Stromal cell of bone marrow (primary cell): ENCODE measurements at regions not wholly inside any gene's neighbourhood (a gene's known extent, or its start where the extent isn't known, plus 50 kb on each side); places are given as distances from the start of the nearest gene placed in this dataset.

ENCODE experiments used
- DNase-seq: peaks from one replicate; pipeline ENCODE4 v3.0.0-alpha.2; 2012; ENCODE audit warnings: low read depth

GRCh38 chr1:4960782-4961475 lies 306.5 kb downstream of the AJAP1 start:
- no peak for DNase-seq

- no peak for DNase-seq
Measured at GRCh38 chr1:4960336-4960735, 305.9 kb downstream of the AJAP1 start.

GRCh38 chr1:4959216-4959615 lies 304.8 kb downstream of the AJAP1 start:
- no peak for DNase-seq

GRCh38 chr1:4957027-4957426 lies 302.6 kb downstream of the AJAP1 start:
- no peak for DNase-seq

GRCh38 chr1:4954392-4954791 lies 300.0 kb downstream of the AJAP1 start:
- no peak for DNase-seq

GRCh38 chr1:4951601-4952000 lies 297.2 kb downstream of the AJAP1 start:
- no peak for DNase-seq

DNA sequence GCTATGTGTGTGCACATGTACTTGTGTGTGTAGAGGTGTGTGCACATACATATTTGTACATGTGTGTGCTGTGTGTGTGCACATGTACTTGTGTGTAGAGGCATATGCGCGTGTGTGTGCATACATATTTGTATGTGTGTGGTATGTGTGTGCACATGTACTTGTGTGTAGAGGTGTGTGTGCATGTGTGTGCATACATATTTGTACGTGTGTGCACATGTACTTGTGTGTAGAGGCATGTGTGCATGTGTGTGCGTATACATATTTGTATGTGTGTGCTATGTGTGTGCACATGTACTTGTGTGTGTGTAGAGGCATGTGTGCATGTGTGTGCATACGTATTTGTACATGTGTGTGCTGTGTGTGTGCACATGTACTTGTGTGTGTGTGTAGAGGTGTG lies 291.9 kb downstream of the AJAP1 start:
- no peak for DNase-seq

GRCh38 chr1:4944911-4945310 lies 290.5 kb downstream of the AJAP1 start:
- DNase-seq = no peak

DNA sequence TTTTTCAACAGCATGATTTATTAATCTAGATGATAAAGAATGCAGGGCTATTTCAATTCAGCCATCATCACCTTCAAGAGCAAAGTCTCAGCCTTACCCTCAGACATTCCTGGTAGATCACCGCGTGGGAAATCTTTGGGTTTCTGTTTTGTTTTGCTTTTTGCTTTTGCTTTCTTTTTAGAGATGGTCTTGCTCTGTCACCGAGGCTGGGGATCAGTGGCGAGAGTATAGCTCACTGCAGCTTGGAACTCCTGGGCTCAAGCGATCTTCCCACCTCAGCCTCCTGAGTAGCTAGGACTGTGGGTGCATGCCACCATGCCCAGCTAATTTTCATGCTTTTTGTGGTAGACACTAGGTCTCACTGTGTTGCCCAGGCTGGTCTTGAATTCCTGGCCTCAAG lies 289.7 kb downstream of the AJAP1 start:
- DNase-seq = no peak

GRCh38 chr1:4939266-4939665 lies 284.9 kb downstream of the AJAP1 start:
- no peak for DNase-seq

DNA sequence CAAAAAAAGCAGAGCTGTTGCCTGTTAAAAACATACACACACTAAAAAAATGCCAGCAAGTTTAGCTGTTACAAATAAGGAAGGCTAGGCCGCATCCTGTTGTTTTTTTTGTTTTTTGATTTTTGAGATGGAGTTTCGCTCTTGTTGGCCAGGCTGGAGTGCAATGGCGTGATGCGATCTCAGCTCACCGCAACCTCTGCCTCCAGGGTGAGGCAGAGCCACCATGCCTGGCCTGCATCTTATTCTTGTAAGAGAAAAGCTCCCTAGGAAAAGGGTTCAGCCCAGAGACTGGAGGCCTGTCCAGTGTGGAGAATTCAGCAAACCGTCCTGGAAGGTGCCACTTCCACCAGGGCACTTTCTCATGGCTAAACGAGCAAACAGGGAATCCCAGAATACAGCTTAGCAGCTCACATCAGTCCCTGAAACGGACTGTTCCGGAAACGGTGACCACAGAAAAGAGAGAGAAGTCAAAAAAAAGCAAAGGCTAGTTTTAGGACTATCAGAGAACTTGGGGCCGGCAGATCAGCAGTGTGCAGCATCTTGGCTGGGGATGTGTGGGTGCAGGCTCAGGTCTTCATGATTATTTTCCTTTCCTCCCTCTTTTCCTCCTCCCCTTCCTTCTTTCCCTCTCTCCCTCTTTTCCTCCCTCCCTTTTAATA lies 283.6 kb downstream of the AJAP1 start:
- DNase-seq = no peak

GRCh38 chr1:4935807-4936206 lies 281.4 kb downstream of the AJAP1 start:
- no peak for DNase-seq

DNA sequence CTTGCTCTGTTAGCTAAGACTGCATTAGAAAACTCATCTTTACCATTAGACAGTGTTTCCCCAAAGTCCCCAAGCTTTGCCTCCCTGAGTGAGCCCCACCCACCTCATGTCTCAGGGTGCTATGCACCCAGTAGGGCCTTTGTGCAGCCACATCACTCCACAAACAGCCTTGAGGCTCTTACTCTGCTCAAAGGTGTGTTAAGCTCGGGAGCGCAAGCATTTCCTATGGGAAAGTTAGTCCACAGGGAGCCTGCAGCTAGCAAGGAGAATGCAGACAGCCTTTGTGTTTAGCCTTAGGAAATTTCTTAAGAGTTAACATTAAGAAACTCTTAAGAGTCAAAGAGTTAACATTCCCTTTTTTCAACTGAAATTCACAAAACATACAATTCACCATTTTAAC lies 278.8 kb downstream of the AJAP1 start:
- no peak for DNase-seq

- DNase-seq = no peak
Measured at GRCh38 chr1:4932311-4933030, 278.1 kb downstream of the AJAP1 start.

GRCh38 chr1:4931486-4931885 lies 277.1 kb downstream of the AJAP1 start:
- no peak for DNase-seq

DNA sequence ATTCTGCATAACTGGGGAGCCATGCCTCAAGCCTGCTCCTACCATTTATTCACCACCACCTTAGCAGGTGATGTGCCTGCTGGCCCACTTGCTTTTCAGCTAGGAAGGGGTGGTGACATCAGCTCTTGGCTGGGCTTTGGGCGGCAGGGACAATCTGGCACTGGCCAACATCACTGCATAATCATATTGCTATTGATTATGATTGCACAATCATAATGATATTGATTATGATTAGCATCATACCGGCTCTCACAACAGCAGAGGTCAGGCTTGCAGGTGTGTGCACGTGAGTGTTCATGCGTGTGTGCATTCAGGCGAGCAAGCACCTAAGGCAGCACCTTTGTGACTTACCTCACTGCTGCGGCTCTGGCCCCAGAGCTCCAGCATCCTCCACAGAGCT lies 273.8 kb downstream of the AJAP1 start:
- no peak for DNase-seq

DNA sequence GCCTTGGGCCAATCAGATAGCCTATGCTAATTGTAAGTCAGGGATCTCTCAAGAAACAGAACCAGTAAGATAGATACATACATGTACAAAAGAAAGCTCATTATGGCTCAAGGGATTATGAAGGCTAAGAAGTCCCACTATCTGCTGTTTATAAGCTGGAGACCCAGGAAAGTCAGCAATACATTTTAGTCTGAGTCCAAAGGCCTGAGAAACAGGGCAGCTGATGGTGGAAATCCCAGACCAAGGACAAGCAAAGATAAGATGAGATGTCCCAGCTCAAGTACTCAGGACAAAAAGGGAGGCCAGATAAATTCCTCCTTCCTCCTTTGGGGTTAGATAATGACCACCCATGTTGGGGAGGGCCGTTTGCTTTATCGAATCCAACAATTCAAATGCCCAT lies 269.9 kb downstream of the AJAP1 start:
- DNase-seq = no peak

DNA sequence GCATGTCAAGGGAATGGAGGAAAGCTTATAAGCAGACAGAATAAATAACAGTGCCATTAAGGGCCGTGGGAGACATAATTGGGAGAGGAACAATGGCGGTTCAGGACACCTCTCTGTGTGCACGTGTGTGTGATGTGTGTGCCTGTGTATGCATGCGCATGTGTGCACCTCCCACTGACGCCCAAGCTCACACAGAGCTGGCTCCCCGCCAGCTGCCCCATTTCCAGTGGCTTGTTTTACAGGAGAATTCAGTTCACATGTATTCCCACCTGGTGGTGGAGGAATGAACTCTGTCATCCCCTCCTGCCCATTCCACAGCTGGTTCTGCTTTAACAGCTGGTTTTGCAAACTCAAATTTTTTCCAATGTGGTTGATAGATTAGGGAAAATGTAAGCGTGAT lies 262.2 kb downstream of the AJAP1 start:
- DNase-seq = no peak

GRCh38 chr1:4915154-4915553 lies 260.7 kb downstream of the AJAP1 start:
- no peak for DNase-seq

GRCh38 chr1:4908486-4908885 lies 254.1 kb downstream of the AJAP1 start:
- no peak for DNase-seq

DNA sequence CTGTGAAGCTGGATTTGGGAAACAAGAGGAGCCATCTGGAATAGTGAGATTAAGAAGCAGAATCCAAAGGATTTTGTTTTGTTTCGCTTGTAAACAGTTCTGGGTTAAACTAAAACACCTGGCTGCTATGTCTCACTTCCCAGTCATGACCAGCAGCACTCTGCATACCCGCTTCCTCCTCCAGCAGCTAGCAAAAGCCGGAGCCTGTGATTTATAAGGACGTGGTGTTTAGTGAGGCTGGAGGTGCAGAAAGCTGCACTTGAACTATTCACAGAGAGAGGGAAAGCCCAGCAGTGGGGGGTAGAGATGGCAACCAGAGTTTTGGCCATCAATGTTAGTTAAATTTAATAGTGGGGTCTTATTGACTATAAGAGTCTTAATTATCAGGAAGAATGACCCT lies 240.2 kb downstream of the AJAP1 start:
- DNase-seq = no peak

GRCh38 chr1:4880626-4881025 lies 226.2 kb downstream of the AJAP1 start:
- no peak for DNase-seq

DNA sequence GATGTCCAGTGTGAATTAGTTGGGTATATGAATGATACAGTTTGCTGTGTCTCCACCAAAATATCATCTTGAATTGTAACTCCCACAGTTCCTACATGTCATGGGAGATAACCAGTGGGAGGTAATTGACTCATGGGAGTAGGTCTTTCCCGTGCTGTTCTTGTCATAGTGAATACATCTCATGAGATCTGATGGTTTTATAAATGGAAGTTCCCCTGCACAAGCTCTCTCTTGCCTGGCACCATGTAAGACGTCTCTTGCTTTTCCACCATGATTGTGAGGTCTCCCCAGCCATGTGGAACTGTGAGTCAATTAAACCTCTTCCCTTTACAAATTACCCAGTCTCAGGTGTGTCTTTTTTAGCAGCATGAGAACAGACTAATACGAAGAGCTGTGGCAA lies 223.0 kb downstream of the AJAP1 start:
- no peak for DNase-seq
